AG10803 (cell line): ENCODE measurements at regions not wholly inside any gene's neighbourhood (a gene's known extent, or its start where the extent isn't known, plus 50 kb on each side); places are given as distances from the start of the nearest gene placed in this dataset.

Experiments used
- DNase-seq: peaks from one replicate; pipeline ENCODE4 v3.0.0; 2010; ENCODE audit warnings: low read depth
- H3K4me3 ChIP-seq: 2 replicates; pipeline ENCODE4 v1.5.1; 2011; ENCODE audit warnings: mild to moderate bottlenecking, low read length, control low read depth
- CTCF ChIP-seq: conservative IDR thresholded peaks from 2 replicates; pipeline ENCODE4 v1.5.1; 2011; ENCODE audit warnings: mild to moderate bottlenecking, low read length, control low read depth, inconsistent platforms

GRCh38 chr10:78879621-78880020 is 189.1 kb upstream of the ZMIZ1 start:
- no peak for DNase-seq
- no peak overlapping the region for H3K4me3 ChIP-seq
- no peak for TF ChIP-seq CTCF

- no peak overlapping the region for H3K4me3 ChIP-seq
- DNase-seq = no peak
- TF ChIP-seq CTCF = no peak
Observed at GRCh38 chr10:78886129-78886528, 182.6 kb upstream of the ZMIZ1 start.

DNA sequence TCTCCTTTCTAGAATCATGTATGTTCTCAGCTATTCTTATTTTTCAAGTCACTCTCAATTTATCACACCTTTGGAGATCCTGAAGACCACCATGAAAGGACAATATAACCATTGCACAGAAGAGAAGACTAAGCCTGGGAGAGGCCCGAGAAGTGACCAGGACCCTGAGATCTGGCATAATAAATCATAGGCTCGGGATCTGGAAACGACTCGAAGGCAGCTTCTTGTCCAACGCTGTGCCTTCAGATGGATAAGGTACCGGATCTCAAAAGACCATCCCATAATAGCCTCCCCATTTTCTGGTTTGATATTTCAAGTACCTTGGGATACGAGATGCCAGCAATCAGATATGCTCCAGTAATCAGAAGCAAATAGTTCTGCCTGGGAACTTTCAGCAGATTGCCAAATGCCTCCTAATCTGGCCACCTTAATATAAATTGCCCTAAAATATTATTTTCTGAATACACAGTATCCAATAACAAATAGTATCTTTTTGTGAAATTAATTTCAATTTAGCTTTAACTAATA is 179.2 kb upstream of the ZMIZ1 start:
- DNase-seq = no peak
- no peak for TF ChIP-seq CTCF
- H3K4me3 ChIP-seq = no peak overlapping the region

- H3K4me3 ChIP-seq = no peak overlapping the region
- DNase-seq = no peak
- TF ChIP-seq CTCF = no peak
Observed at GRCh38 chr10:78890506-78890905, 178.3 kb upstream of the ZMIZ1 start.

- no peak for TF ChIP-seq CTCF
- no peak overlapping the region for H3K4me3 ChIP-seq
- no peak for DNase-seq
Observed at GRCh38 chr10:78891741-78892140, 177.0 kb upstream of the ZMIZ1 start.

DNA sequence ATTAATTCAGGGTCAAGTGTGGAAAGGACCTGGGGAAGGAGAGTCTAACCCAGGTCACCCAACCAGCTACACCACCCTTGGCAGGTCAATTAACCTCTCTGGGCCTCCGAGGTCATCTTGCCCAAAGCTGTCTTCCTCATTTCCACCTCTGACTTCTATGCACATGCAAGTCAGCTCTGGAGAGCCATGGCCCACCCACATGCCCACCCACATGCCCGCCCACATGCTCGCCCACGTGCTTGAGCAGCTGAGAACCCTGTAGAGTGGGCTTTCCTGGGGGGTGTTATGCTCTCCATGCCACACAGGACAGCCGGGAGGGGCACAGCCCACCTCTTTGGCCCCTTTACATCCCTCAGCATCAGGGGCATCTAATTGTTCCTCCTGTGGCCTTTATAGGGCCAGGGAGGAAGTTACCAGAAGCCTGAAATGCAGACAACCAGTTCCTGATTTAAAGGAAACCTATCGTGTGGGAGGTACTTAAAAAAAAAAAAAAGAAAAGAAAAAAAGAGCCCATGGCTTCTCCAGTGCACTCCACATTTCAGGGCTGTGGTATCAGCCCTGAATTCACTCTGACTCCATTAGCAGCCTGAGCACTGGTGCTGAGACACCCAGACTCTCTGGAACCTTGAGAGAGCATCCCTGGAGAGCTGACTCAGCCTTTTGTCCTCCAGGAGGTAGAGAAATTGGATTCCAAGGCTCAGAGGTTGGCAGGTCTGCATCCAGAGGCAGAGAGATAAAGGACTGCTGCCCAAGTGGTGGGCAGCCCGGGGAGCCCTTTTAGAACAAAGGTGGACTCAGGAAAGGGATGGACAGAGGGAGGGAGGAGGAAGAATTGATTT is 176.2 kb upstream of the ZMIZ1 start:
- DNase-seq = no peak
- no peak for TF ChIP-seq CTCF
- H3K4me3 ChIP-seq = no peak overlapping the region

- no peak for TF ChIP-seq CTCF
- DNase-seq = no peak
- no peak overlapping the region for H3K4me3 ChIP-seq
Observed at GRCh38 chr10:78893217-78893616, 175.5 kb upstream of the ZMIZ1 start.
